Osteoblast (primary cell): ENCODE measurements at regions not wholly inside any gene's neighbourhood (a gene's known extent, or its start where the extent isn't known, plus 50 kb on each side); places are given as distances from the start of the nearest gene placed in this dataset.

Experiments
- DNase-seq: peaks from one replicate; pipeline ENCODE4 v3.0.0; 2011; ENCODE audit warnings: low spot score, mixed read lengths; ENCODE audit not compliant: insufficient read length; ENCODE audit errors: missing footprints
- H2AFZ ChIP-seq: 2 replicates; pipeline ENCODE4 v1.6.0; 2011; ENCODE audit warnings: mild to moderate bottlenecking, low read length
- H3K27ac ChIP-seq: 2 replicates; pipeline ENCODE4 v1.5.1; 2011; ENCODE audit warnings: mild to moderate bottlenecking, low read depth, low read length, moderate library complexity
- H3K27me3 ChIP-seq: 2 replicates; pipeline ENCODE4 v1.6.0; 2012; ENCODE audit warnings: mild to moderate bottlenecking, control low read depth, inconsistent platforms, low read length, moderate library complexity; ENCODE audit not compliant: insufficient read depth
- H3K36me3 ChIP-seq: 2 replicates; pipeline ENCODE4 v1.5.1; 2011; ENCODE audit warnings: mild to moderate bottlenecking, low read length, control low read depth, moderate library complexity; ENCODE audit not compliant: insufficient read depth
- H3K4me1 ChIP-seq: 2 replicates; pipeline ENCODE4 v1.5.1; 2011; ENCODE audit warnings: mild to moderate bottlenecking, low read length, control low read depth, moderate library complexity; ENCODE audit not compliant: insufficient read depth
- H3K4me2 ChIP-seq: 2 replicates; pipeline ENCODE4 v1.6.0; 2011; ENCODE audit warnings: mild to moderate bottlenecking, low read length; ENCODE audit not compliant: insufficient read depth
- H3K4me3 ChIP-seq: fragments of 200-600 bp; sonication (generic); 3 replicates; pipeline ENCODE4 v1.5.1; 2012; ENCODE audit warnings: mild to moderate bottlenecking, low read length, inconsistent platforms; ENCODE audit not compliant: insufficient read depth
- H3K79me2 ChIP-seq: 2 replicates; pipeline ENCODE4 v1.6.0; 2012; ENCODE audit warnings: mild to moderate bottlenecking, low read length, control low read depth, inconsistent platforms; ENCODE audit not compliant: insufficient read depth
- H3K9me3 ChIP-seq: 2 replicates; pipeline ENCODE4 v1.5.1; 2011; ENCODE audit warnings: low read depth, low read length, control low read depth
- H4K20me1 ChIP-seq: 2 replicates; pipeline ENCODE4 v1.6.0; 2012; ENCODE audit warnings: mild to moderate bottlenecking, low read length, control low read depth; ENCODE audit not compliant: insufficient read depth
- CTCF ChIP-seq: IDR thresholded peaks from 2 replicates; pipeline ENCODE4 v1.5.1; 2011; ENCODE audit warnings: mild to moderate bottlenecking, low read depth, low read length, moderate library complexity; ENCODE audit errors: extremely low read depth

- peaks cover 3% of the 10 kb centered on the region for H3K9me3 ChIP-seq
- H3K4me2 ChIP-seq, result no peak overlapping the region
- no peaks in the 10 kb centered on the region for H3K36me3 ChIP-seq
- no peak overlapping the region for H3K27ac ChIP-seq
- H3K27me3 ChIP-seq, result no peaks in the 10 kb centered on the region
- H3K4me1 ChIP-seq, result no peaks in the 10 kb centered on the region
- H4K20me1 ChIP-seq, result no peaks in the 10 kb centered on the region
- H3K4me3 ChIP-seq, result no peak overlapping the region
- no peak overlapping the region for H2AFZ ChIP-seq
- TF ChIP-seq CTCF, result no peak
- DNase-seq, result no peak
- no peaks in the 10 kb centered on the region for H3K79me2 ChIP-seq
Measured at GRCh38 chr18:38010037-38010436, 444.4 kb upstream of the CELF4 start.

GRCh38 chr18:38009320-38009719, 443.7 kb upstream of the CELF4 start:
- Histone ChIP-seq H3K79me2 (no peaks in the 10 kb centered on the region), H3K4me3 (no peak overlapping the region), H3K27ac (no peak overlapping the region), H3K27me3 (no peaks in the 10 kb centered on the region), H2AFZ (no peak overlapping the region), H3K9me3 (peaks cover 3% of the 10 kb centered on the region), H4K20me1 (no peaks in the 10 kb centered on the region), H3K4me2 (no peak overlapping the region), H3K36me3 (no peaks in the 10 kb centered on the region), H3K4me1 (no peaks in the 10 kb centered on the region)
- no peak for TF ChIP-seq CTCF
- no peak for DNase-seq

DNA sequence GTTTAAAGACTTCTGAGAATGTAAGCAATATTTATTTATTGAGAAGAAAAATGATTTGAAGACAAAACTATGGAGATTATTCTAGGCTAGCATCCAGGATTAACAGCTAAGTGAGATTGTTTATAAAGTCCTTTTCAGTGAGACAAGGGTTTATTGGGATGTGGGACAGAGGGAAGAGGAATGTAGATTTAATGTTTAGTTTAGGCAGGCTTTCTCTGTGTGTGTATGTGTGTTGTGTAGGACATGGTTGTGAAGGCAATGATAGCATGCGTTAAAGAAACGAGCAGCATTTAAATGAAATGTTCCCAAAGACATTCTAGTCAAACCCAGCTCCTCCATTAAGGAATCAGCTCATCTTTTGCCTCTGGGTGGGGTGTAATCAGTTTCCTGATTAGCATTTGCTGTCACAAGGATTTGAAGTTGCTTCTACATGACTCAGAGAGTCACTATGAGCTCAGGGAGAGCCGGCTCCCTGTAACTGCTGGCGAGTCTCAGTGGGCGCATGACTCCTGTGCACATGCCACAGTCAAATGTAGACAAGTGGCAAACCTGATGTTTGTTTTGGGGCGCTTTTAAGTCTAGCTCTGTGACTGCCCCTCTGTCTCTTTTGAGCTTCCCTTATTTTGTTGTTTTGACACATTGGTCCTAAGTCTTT, 442.2 kb upstream of the CELF4 start:
- Histone ChIP-seq H3K27ac (no peak overlapping the region), H3K79me2 (no peaks in the 10 kb centered on the region), H3K27me3 (no peaks in the 10 kb centered on the region), H3K4me3 (no peak overlapping the region), H3K4me2 (no peak overlapping the region), H4K20me1 (no peaks in the 10 kb centered on the region), H3K36me3 (no peaks in the 10 kb centered on the region), H3K4me1 (no peaks in the 10 kb centered on the region), H2AFZ (no peak overlapping the region), H3K9me3 (peaks cover 3% of the 10 kb centered on the region)
- no peak for DNase-seq
- no peak for TF ChIP-seq CTCF

DNA sequence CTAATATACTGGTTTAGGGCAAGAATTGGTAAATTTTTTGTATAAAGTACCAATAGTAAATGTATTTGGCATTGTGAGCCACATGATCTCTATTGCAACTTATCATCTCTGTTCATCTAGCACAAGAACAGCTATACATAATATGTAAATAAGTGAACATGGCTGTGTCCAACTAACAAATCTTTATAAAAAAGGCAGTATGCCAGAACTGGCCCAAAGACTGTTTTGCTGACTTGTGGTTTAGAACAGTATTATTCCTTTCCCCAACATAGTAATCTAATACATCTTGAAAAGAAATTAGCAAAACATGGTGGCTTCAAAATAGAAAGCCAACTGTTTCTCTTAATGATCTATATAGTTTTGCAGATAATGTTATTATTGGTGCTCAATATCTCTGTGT, 441.4 kb upstream of the CELF4 start:
- no peak for TF ChIP-seq CTCF
- no peak overlapping the region for H3K27ac ChIP-seq
- no peak overlapping the region for H3K4me3 ChIP-seq
- DNase-seq, result no peak
- H3K27me3 ChIP-seq, result no peaks in the 10 kb centered on the region
- no peak overlapping the region for H2AFZ ChIP-seq
- H3K9me3 ChIP-seq, result no peaks in the 10 kb centered on the region
- no peak overlapping the region for H3K4me2 ChIP-seq
- no peaks in the 10 kb centered on the region for H3K4me1 ChIP-seq
- no peaks in the 10 kb centered on the region for H3K36me3 ChIP-seq
- H3K79me2 ChIP-seq, result no peaks in the 10 kb centered on the region
- no peaks in the 10 kb centered on the region for H4K20me1 ChIP-seq
